AG10803 (cell line): ENCODE measurements at regions not wholly inside any gene's neighbourhood (a gene's known extent, or its start where the extent isn't known, plus 50 kb on each side); places are given as distances from the start of the nearest gene placed in this dataset.

Source experiments
- DNase-seq: peaks from one replicate; pipeline ENCODE4 v3.0.0; 2010; ENCODE audit warnings: low read depth
- H3K4me3 ChIP-seq: 2 replicates; pipeline ENCODE4 v1.5.1; 2011; ENCODE audit warnings: mild to moderate bottlenecking, low read length, control low read depth
- TF ChIP-seq, protein P1 (sequence below): conservative IDR thresholded peaks from 2 replicates; pipeline ENCODE4 v1.5.1; 2011; ENCODE audit warnings: mild to moderate bottlenecking, low read length, control low read depth, inconsistent platforms

DNA sequence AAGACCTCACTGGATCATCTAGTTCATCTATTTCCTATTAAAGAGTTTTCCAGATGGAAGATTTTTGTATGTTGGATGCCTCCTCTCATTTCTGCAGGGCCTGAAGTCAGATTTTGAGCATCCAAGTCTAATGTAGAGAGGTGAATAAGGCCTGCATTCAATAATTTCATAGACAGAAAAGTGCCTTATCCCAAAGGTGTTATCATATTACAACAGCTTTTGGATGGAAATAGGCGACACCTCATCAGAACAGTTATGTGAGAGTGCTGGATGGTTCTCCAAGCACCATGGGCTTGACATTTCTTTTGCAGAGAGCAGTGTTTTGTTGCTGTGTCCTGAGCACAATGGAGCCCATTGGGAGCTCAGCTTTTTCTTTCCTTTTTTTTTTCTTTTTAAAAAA, 162.4 kb upstream of the MEOX2 start:
- TF ChIP-seq, protein P1, sequence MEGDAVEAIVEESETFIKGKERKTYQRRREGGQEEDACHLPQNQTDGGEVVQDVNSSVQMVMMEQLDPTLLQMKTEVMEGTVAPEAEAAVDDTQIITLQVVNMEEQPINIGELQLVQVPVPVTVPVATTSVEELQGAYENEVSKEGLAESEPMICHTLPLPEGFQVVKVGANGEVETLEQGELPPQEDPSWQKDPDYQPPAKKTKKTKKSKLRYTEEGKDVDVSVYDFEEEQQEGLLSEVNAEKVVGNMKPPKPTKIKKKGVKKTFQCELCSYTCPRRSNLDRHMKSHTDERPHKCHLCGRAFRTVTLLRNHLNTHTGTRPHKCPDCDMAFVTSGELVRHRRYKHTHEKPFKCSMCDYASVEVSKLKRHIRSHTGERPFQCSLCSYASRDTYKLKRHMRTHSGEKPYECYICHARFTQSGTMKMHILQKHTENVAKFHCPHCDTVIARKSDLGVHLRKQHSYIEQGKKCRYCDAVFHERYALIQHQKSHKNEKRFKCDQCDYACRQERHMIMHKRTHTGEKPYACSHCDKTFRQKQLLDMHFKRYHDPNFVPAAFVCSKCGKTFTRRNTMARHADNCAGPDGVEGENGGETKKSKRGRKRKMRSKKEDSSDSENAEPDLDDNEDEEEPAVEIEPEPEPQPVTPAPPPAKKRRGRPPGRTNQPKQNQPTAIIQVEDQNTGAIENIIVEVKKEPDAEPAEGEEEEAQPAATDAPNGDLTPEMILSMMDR: no peak
- DNase-seq: no peak

GRCh38 chr7:15848362-15848761, 161.9 kb upstream of the MEOX2 start:
- TF ChIP-seq, protein P1: no peak

More for the DNA sequence above, 162.4 kb upstream of the MEOX2 start:
- H3K4me3 ChIP-seq: no peak overlapping the region

DNA sequence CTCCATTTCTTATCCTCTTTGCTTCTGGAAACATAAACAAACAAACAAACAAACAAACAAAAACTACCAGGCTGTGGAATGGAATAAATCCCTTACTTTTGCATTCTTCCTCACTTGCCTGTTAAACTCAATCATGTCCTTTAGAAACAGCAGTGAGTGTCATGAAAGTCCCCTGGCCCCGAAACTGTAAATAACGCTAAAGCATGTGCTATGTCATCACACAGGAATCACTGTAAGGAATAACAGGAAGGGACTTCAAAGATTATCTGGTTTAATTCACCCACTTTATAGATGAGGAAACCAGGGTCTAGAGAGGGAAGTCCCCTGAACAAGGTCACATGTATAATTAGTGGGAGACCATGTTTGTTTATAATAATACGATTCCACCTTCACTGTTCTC, 159.4 kb upstream of the MEOX2 start:
- H3K4me3 ChIP-seq: no peak overlapping the region
- TF ChIP-seq, protein P1: no peak
- DNase-seq: no peak

More at GRCh38 chr7:15848362-15848761, 161.9 kb upstream of the MEOX2 start:
- no peak overlapping the region for H3K4me3 ChIP-seq
- DNase-seq: no peak

- no peak overlapping the region for H3K4me3 ChIP-seq
- no peak for DNase-seq
- TF ChIP-seq, protein P1: no peak
Measured at GRCh38 chr7:15845461-15845860, 159.0 kb upstream of the MEOX2 start.

DNA sequence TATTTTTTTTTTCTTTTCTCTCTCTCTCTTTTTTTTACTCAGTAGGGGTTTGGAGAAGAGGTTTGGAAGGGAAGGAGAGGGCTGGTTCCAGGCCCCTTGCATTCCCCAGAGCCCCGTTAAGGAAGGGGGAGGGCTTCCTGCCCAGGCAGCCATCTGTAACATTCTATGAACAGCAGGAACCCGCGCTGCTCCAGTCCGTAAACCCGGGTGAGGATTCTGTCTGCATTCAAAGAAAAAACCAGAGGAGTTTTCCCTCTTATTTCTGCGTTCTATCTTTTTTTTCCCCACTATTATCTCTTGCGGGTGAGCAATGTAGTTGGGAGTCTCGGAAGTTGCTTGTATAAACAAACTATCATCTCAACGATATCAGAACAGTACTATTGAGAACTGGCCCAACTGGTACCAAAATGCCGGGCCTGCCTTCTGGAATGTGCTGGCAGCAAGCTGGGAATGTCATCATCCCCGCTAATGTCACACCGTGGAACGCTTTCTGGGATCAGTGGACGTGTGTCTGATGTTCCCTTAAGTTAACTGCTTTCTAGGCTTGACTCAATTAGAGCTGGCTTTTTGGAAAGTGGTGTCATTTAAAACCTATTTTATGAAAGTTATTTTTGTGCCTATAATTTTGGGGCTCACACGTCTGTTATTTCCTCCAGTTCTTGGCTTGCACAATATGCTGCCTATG, 153.1 kb upstream of the MEOX2 start:
- TF ChIP-seq, protein P1: no peak
- peak overlapping the region; percentile 51 for H3K4me3 ChIP-seq
- peak; percentile 45 for DNase-seq

GRCh38 chr7:15838265-15838664, 151.8 kb upstream of the MEOX2 start:
- TF ChIP-seq, protein P1: no peak
- DNase-seq: no peak
- H3K4me3 ChIP-seq: no peak overlapping the region

- DNase-seq: peak; percentile 63
- TF ChIP-seq, protein P1: no peak
Measured at GRCh38 chr7:15837306-15837950, 150.9 kb upstream of the MEOX2 start.

More at GRCh38 chr7:15837306-15837950, 150.9 kb upstream of the MEOX2 start:
- no peak overlapping the region for H3K4me3 ChIP-seq
